ENCODE measurements at regions not wholly inside any gene's neighbourhood (a gene's known extent, or its start where the extent isn't known, plus 50 kb on each side); places are given as distances from the start of the nearest gene placed in this dataset.

DNA sequence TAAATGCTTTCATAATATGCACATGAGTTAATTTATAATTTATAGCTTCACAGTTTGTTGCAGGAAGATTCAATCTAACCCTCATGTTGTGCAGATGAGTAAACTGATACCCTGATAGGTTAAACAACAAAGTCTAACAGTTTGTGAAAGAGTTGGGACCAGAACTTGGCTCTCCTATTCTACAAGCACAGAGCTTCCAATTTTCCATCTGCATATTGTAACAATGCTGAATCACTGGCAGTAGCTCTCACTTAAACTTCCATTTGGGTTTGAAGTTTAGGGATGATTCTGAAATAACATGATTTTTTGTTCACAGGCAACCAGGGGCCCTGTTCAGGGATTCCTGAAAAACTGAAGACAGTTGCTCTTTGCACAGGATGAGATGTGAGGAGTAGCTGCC, 179.3 kb downstream of the XPNPEP1 start:
- no peaks in the 10 kb centered on the region for H3K27me3 ChIP-seq (ENCODE audit: control insufficient read depth in 4 of 4, insufficient read depth in 4 of 4, low read length in 3 of 4)
- H3K4me1 ChIP-seq (ENCODE audit: control insufficient read depth in 4 of 4, insufficient read depth in 4 of 4, low read length in 3 of 4): no peaks in the 10 kb centered on the region
- no peak overlapping the region for H3K4me3 ChIP-seq (ENCODE audit: low read depth in 1 of 3, low read length in 3 of 3)
- TF ChIP-seq TAF1 (conservative IDR thresholded peaks at IDR 0.05) (no peak), GABPA (IDR thresholded peaks at IDR 0.05 in 1 of 2, conservative IDR thresholded peaks at IDR 0.05 in 1 of 2) (no peak), FOXA1 (IDR thresholded peaks at IDR 0.05) (no peak), EGR1 (IDR thresholded peaks at IDR 0.05; ENCODE audit: low read depth in 2 of 2) (no peak), FOXA2 (IDR thresholded peaks at IDR 0.05) (no peak), RAD21 (IDR thresholded peaks at IDR 0.05) (no peak), SP1 (IDR thresholded peaks at IDR 0.05) (no peak), HNF4A (conservative IDR thresholded peaks at IDR 0.05) (no peak), ZBTB33 (IDR thresholded peaks at IDR 0.05) (no peak), RXRA (IDR thresholded peaks at IDR 0.05) (no peak), HNF4G (IDR thresholded peaks at IDR 0.05) (no peak), YY1 (IDR thresholded peaks at IDR 0.05) (no peak), JUND (IDR thresholded peaks at IDR 0.05) (no peak), NR2F2 (IDR thresholded peaks at IDR 0.05) (no peak)
- TF ChIP-seq, protein P1, sequence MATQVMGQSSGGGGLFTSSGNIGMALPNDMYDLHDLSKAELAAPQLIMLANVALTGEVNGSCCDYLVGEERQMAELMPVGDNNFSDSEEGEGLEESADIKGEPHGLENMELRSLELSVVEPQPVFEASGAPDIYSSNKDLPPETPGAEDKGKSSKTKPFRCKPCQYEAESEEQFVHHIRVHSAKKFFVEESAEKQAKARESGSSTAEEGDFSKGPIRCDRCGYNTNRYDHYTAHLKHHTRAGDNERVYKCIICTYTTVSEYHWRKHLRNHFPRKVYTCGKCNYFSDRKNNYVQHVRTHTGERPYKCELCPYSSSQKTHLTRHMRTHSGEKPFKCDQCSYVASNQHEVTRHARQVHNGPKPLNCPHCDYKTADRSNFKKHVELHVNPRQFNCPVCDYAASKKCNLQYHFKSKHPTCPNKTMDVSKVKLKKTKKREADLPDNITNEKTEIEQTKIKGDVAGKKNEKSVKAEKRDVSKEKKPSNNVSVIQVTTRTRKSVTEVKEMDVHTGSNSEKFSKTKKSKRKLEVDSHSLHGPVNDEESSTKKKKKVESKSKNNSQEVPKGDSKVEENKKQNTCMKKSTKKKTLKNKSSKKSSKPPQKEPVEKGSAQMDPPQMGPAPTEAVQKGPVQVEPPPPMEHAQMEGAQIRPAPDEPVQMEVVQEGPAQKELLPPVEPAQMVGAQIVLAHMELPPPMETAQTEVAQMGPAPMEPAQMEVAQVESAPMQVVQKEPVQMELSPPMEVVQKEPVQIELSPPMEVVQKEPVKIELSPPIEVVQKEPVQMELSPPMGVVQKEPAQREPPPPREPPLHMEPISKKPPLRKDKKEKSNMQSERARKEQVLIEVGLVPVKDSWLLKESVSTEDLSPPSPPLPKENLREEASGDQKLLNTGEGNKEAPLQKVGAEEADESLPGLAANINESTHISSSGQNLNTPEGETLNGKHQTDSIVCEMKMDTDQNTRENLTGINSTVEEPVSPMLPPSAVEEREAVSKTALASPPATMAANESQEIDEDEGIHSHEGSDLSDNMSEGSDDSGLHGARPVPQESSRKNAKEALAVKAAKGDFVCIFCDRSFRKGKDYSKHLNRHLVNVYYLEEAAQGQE (IDR thresholded peaks at IDR 0.05): no peak
- TF ChIP-seq, protein P2, sequence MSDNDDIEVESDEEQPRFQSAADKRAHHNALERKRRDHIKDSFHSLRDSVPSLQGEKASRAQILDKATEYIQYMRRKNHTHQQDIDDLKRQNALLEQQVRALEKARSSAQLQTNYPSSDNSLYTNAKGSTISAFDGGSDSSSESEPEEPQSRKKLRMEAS (IDR thresholded peaks at IDR 0.05): no peak
- TF ChIP-seq, protein P3, sequence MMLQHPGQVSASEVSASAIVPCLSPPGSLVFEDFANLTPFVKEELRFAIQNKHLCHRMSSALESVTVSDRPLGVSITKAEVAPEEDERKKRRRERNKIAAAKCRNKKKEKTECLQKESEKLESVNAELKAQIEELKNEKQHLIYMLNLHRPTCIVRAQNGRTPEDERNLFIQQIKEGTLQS (IDR thresholded peaks at IDR 0.05): no peak
- no peak for DNase-seq (ENCODE audit: low spot score)
- H3K9ac ChIP-seq (ENCODE audit: low read depth in 1 of 2, low read length in 2 of 2): no peak overlapping the region
- H3K9me3 ChIP-seq (ENCODE audit: control insufficient read depth in 4 of 4, low read length in 3 of 4): no peaks in the 10 kb centered on the region
- no peak overlapping the region for H3K27ac ChIP-seq (ENCODE audit: low read depth in 1 of 2, low read length in 2 of 2)
- H3K36me3 ChIP-seq (ENCODE audit: control insufficient read depth in 4 of 4, insufficient read depth in 3 of 4, low read depth in 1 of 4, low read length in 3 of 4): no peaks in the 10 kb centered on the region

DNA sequence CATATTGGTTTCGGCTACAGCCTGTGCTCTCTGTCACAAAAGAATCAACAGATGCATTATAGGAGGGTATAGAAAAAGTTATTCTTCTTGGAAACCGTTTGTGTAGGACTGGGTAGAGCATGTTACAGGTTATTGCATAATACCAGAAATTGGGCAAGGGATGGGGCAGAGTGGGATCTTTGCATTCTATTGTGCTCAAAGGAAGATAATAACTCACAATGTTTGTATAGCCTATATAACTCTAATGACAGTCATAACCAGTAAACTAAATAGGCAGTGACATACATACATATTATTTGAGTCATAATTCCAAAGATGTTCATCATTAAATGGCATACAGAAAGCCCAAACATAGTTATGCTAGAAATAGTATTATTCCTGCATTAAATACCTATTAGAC, 179.7 kb downstream of the XPNPEP1 start:
- Histone ChIP-seq H3K4me3 (ENCODE audit: low read depth in 1 of 3, low read length in 3 of 3) (no peak overlapping the region), H3K36me3 (ENCODE audit: control insufficient read depth in 4 of 4, insufficient read depth in 3 of 4, low read depth in 1 of 4, low read length in 3 of 4) (no peaks in the 10 kb centered on the region), H3K9me3 (ENCODE audit: control insufficient read depth in 4 of 4, low read length in 3 of 4) (no peaks in the 10 kb centered on the region), H3K4me1 (ENCODE audit: control insufficient read depth in 4 of 4, insufficient read depth in 4 of 4, low read length in 3 of 4) (no peaks in the 10 kb centered on the region), H3K27me3 (ENCODE audit: control insufficient read depth in 4 of 4, insufficient read depth in 4 of 4, low read length in 3 of 4) (no peaks in the 10 kb centered on the region), H3K9ac (ENCODE audit: low read depth in 1 of 2, low read length in 2 of 2) (no peak overlapping the region), H3K27ac (ENCODE audit: low read depth in 1 of 2, low read length in 2 of 2) (no peak overlapping the region)
- TF ChIP-seq YY1 (IDR thresholded peaks at IDR 0.05) (no peak), EGR1 (IDR thresholded peaks at IDR 0.05; ENCODE audit: low read depth in 2 of 2) (no peak)
- no peak for DNase-seq (ENCODE audit: low spot score)
- 57% methylated on average over 2 of the region's 2 CpGs for WGBS

Measured in liver (tissue), 7 donors.